ENCODE measurements at regions not wholly inside any gene's neighbourhood (a gene's known extent, or its start where the extent isn't known, plus 50 kb on each side); places are given as distances from the start of the nearest gene placed in this dataset.
"Not testable (repeated sequence)": the region's sequence is repeated elsewhere in the genome, so short reads cannot be mapped to it uniquely, and the experiment has no call there.

DNA sequence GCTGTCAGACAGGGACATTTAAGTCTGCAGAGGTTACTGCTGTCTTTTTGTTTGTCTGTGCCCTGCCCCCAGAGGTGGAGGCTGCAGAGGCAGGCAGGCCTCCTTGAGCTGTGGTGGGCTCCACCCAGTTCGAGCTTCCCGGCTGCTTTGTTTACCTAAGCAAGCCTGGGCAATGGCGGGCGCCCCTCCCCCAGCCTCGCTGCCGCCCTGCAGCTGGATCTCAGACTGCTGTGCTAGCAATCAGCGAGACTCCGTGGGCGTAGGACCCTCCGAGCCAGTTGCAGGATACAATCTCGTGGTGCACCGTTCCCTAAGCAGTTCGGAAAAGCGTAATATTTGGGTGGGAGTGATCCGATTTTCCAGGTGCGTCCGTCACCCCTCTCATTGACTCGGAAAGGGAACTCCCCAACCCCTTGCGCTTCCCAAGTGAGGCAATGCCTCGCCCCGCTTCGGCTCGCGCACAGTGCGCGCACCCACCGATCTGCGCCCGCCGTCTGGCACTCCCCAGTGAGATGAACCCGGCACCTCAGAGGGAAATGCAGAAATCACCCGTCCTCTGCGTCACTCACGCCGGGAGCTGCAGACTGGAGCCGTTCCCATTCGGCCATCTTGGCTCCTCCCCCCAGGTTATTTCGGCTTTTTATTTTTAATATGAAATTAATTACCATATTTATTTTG, 217.8 kb upstream of the EPHA7 start:
- DNase-seq: not testable (repeated sequence)

DNA sequence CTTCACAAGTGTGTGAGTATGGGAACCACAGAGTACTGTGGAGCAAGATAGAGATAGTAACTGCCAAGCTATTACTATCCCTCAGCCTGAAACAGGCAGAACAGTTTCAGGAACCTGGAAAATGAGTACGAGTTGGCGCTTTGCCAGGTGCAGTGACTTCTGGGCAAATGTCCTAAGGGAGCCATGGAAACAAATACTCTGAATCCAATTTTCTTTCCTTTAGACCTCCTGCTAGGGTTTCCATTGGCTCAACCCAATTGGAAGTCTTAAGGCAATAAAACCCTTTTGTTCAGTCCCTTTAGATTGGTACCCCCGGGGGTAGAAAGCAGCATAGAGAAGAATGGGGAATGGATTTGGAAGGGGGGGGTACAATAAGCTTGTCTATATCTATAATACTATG, 205.0 kb upstream of the EPHA7 start:
- DNase-seq: no peak

DNA sequence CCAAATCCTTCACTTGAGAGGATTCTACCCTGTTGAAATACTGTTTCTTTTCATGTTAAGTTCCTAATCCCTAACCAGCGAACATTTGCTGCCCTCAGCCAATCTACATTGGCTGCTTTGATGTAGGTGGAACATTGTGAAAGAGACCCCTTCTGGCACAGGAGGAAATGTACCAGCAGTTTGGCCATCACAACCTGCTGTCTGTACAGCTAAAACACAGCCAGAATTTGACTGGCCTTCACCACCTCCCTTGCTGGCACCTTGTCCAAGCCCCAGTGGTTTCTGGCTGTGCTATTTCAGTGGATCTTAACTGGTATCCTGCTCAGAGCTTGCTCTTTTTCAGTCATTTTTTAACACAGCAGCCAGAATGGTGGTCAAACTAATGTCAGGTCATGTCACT, 202.1 kb upstream of the EPHA7 start:
- DNase-seq: no peak

DNA sequence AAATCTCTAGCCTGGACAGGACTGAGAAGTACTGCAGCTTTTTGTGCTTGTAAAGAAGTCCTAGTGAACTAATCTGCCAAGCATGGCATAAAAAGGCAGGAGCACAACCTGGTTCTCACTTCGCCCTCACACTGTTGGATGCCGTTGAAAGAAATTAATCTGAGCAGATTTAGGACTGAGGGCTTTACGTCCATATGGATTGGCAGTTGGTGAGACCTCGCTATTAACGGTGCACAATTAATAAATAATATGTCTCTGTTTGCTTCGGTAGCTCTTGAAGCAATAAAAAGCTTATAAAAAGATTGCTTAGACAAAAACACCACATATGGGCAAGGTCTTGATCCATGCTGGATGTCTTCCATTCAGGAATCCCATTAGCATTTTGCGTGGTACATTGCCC, 185.6 kb upstream of the EPHA7 start:
- no peak for DNase-seq

DNA sequence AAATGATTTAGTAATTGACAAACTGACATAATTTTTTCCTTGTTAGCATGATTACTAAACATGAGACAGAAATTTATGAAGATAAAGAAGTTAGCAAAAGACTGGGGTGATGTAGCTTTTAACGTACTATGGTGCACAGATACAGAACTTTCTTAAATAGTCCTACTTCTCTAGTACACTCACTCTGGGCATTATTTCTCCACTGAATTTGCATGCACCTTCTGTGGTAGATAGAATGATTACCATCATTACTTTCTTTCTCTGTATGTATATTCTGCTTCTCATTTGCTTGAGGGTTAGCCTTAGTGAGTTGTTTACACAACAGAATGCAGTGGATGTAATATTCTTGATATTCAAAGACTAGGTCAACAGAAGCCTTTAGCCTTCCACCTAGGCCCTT, 173.1 kb upstream of the EPHA7 start:
- no peak for DNase-seq

DNA sequence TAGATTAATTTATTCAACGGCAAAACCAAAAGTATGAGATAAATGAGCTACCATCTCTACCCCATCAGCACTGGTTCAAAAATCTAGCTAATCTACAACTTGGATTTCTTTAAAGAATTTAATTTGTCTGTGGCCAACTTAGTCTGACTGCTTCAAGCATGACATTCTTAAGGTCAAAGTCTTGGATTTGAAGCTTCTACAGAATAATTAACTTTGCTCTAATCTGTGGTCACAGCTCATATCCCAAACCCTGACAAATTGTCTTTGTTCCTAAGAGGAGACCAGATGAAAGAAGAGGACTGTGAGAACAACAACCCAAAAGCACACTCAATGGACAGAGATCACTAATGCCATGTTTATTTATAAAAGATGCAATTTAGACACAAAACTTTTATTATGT, 166.9 kb upstream of the EPHA7 start:
- DNase-seq: no peak

DNA sequence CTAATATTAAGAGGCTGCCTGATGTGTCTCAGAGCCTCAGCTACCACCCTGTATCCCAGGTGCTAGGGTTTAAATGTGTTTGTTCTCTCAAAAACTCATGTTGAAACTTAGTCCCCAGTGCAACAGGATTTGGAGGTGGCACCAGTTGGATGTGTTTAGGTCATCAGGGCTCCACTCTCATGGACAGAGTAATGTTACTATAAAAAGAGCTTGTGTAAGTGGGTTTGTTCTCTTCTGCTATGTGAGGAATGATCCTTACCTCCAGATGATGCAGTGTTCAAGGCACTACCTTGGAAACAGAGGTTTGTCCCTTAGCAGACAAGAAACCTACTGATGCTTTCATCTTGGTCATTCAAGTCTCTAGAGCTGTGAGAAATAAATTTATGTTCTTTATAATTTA, 164.9 kb upstream of the EPHA7 start:
- no peak for DNase-seq

DNA sequence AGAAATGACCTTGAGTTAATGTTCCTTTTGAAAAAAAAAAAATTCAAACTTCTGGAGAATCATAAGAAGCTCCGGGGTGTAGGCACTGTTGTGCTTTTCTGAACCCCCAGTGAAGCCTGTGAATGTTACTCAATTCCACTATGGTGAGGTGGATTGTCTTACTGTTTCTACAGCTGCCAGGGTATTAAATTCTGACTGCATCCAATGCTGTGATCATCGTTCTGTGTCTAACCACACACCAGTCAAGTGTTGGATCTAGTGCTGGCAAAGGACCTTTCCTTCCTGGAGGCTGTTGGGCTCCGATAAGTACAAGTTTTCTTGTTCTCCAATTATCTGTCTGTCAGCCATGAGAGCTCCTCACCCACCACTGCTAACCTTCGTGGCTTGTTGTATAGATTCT, 162.0 kb upstream of the EPHA7 start:
- DNase-seq: no peak

DNA sequence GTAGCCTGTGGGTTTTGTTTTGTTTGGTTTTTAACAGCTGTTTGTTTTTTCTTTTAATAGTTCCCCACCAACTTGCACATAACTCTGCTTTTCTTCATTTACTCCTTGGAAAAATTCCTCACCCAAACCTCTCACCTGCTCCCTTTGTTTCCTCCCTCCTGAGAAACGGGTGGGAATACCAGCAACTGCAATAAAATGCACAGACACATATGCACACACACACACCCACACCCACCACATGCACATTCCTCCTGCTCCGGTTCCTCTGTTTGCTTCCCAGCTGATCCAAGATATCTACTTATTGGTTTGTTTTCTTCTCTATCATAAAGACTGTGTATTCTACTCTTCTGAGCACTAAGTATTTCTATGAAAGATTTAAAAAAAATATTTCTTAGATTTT, 161.1 kb upstream of the EPHA7 start:
- DNase-seq: no peak

DNA sequence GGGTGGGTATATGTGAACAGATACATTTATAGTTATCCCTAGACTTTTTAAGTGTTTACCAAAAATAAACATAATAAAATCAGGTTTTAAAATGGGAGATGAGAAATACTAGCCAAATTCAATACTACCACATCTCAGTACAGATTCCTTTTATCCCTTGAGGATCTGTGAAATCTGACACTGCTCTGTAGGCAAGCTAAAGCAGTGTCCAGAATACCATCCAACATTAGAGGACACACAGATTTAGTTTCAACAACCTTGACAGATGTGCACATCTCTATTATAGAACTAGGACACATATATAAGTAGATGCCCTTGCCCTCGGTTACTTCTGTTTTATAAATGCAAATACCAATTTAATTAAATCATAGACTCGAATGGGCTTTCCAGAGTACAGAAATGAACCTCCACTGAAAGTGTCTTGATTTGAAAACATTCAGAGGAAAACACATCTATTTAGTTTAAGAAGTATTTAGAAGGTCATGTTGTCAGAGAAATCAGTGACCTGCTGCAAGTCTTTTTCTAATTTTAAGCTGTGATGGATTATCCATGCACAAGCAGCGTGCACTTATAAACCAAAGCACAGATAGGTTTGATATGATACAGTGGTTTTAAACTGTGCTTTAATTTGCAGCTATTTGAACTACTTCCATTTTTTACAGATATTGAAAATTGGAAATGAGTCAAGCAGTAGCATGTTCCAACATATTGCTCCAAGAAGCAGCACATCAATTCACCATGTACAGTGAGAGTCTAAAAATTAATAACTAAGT, 156.3 kb upstream of the EPHA7 start:
- DNase-seq: no peak

- DNase-seq: no peak
These were observed 154.9 kb upstream of the EPHA7 start for GRCh38 chr6:93574299-93574698.

GRCh38 chr6:93571346-93571745, 152.0 kb upstream of the EPHA7 start:
- no peak for DNase-seq

DNA sequence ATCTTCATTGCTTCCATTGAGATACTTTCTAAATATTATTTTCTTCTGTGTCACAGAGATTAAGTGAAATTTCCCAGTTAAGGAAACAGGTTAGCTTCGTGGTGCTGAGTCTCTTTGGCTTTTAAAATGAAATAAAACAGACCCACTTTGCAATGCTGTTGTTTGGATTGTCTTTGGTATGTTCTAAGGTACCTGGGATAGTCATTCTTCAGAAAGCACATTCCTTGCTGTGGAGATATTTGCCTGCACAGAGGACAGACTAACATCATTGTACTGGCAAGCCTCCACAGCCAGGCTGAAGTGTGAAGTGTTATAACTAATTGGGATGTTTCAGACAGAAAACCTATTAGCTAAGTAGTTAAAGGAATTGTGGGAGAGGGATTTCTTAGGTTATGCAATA, 148.8 kb upstream of the EPHA7 start:
- no peak for DNase-seq

GRCh38 chr6:93567164-93567563, 147.8 kb upstream of the EPHA7 start:
- no peak for DNase-seq

- DNase-seq: no peak
These were observed 146.9 kb upstream of the EPHA7 start for GRCh38 chr6:93566285-93566684.

GRCh38 chr6:93562582-93562981, 143.2 kb upstream of the EPHA7 start:
- DNase-seq: no peak

- no peak for DNase-seq
These were observed 135.9 kb upstream of the EPHA7 start for GRCh38 chr6:93555292-93555691.

GRCh38 chr6:93554018-93554417, 134.7 kb upstream of the EPHA7 start:
- DNase-seq: no peak

GRCh38 chr6:93550551-93551276, 131.4 kb upstream of the EPHA7 start:
- no peak for DNase-seq

DNA sequence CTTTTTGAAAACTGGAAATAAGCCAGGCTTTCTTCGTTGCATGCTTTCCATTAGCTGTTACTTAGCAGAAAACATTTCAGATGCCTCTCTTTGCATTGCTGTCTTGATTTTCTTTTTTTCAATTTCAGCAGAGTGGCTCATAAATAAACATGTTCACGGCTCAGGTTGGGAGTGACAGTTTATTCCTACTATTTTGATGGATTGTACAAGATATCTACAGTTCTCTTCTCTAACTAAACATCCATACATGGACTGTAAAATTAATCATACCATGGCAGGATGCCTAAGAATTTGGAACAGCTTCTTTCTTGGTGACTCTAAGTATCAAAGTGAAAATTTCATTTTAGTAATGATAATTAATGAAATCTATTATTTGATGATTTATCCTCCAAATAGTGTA, 130.5 kb upstream of the EPHA7 start:
- no peak for DNase-seq

- no peak for DNase-seq
These were observed 105.5 kb upstream of the EPHA7 start for GRCh38 chr6:93524671-93525451.

DNA sequence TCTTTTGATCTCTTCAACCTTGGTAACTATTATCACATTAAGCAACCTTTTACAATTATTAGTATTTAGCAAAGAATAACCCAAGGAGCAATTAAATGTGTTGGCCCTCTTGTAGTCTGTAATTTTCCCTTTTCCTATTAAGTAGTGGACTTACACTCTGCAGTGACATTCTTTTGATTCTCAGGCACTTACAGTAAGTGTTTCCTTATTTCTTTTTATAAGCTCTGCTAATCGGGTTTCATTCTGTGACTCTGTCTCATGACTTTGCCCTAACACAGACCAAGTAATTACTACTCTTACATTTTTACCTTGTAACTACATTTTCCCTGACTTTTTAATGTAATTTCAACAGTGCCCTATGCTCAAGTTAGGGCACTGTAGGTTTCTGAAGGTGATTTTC, 104.0 kb upstream of the EPHA7 start:
- no peak for DNase-seq

- DNase-seq: no peak
These were observed 97.1 kb upstream of the EPHA7 start for GRCh38 chr6:93516441-93516840.
